Lower lobe of right lung (tissue), 2 donors: ENCODE measurements at regions not wholly inside any gene's neighbourhood (a gene's known extent, or its start where the extent isn't known, plus 50 kb on each side); places are given as distances from the start of the nearest gene placed in this dataset.

Source experiments
- ATAC-seq, 2 donors: fragments of 200-7000 bp; cut with Tn5 transposase; one replicate each; pipeline ENCODE4 v1.9.1; 2020 to 2022; ENCODE audit warnings: mild to moderate bottlenecking in 2 of 2, moderate library complexity in 2 of 2
- DNase-seq: peaks from one replicate; pipeline ENCODE4 v3.0.0-alpha.2; 2020
- H3K27ac ChIP-seq: fragments of 200-600 bp; one replicate; pipeline ENCODE4 v1.8.0; 2022
- H3K27me3 ChIP-seq: fragments of 200-600 bp; one replicate; pipeline ENCODE4 v1.8.0; 2022; ENCODE audit warnings: low read depth
- H3K36me3 ChIP-seq: fragments of 200-600 bp; one replicate; pipeline ENCODE4 v1.8.0; 2022; ENCODE audit warnings: mild to moderate bottlenecking
- H3K4me1 ChIP-seq: fragments of 200-600 bp; one replicate; pipeline ENCODE4 v1.8.0; 2022
- H3K4me3 ChIP-seq: fragments of 200-600 bp; one replicate; pipeline ENCODE4 v1.8.0; 2022; ENCODE audit warnings: mild to moderate bottlenecking
- H3K9me3 ChIP-seq: fragments of 200-600 bp; one replicate; pipeline ENCODE4 v1.8.0; 2022
- intact Hi-C: fragments of 100-400 bp; cut with DNase I; formaldehyde crosslinking; loops from one replicate; pipeline ENCODE4 v1.11.0; 2022
- TF ChIP-seq, protein P1 (sequence below): fragments of 200-600 bp; IDR thresholded peaks from one replicate; pipeline ENCODE4 v1.8.0; 2022; ENCODE audit warnings: antibody characterized with exemption, mild to moderate bottlenecking
- donor health status: DM: no; HTN: yes; CAD: no; lungs with severe emphysema.

DNA sequence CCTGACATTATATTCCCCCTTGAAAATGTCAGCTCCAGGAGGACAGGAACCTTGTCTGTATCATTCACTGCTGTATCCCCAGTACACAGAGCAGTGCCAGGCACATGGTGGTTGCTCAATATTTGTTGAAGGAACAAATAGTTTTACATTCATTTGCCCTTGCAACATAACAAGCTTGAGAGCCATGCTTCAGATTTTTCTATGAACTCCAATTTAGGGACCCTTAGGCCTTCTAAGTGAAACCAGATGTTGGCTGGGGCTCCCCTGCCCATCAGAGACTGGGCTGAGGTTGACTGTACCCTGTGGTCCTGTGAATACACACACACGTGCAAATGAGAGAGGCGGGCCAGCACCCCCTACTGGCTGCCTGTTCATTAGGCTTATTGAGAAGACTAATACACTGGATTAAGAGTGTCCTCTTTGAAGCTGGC lies 214.9 kb upstream of the WWC1 start:
- H3K27me3 ChIP-seq = no peaks in the 10 kb centered on the region
- H3K36me3 ChIP-seq = no peaks in the 10 kb centered on the region
- TF ChIP-seq, protein P1, sequence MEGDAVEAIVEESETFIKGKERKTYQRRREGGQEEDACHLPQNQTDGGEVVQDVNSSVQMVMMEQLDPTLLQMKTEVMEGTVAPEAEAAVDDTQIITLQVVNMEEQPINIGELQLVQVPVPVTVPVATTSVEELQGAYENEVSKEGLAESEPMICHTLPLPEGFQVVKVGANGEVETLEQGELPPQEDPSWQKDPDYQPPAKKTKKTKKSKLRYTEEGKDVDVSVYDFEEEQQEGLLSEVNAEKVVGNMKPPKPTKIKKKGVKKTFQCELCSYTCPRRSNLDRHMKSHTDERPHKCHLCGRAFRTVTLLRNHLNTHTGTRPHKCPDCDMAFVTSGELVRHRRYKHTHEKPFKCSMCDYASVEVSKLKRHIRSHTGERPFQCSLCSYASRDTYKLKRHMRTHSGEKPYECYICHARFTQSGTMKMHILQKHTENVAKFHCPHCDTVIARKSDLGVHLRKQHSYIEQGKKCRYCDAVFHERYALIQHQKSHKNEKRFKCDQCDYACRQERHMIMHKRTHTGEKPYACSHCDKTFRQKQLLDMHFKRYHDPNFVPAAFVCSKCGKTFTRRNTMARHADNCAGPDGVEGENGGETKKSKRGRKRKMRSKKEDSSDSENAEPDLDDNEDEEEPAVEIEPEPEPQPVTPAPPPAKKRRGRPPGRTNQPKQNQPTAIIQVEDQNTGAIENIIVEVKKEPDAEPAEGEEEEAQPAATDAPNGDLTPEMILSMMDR = peak; percentile 40
- no peak overlapping the region for H3K4me3 ChIP-seq
- ATAC-seq = peak; percentile 45 to 73
- peak; percentile 53 for DNase-seq
- no peaks in the 10 kb centered on the region for H3K4me1 ChIP-seq
- H3K9me3 ChIP-seq = no peaks in the 10 kb centered on the region
- intact Hi-C loops = no loop called here
- H3K27ac ChIP-seq = no peak overlapping the region

DNA sequence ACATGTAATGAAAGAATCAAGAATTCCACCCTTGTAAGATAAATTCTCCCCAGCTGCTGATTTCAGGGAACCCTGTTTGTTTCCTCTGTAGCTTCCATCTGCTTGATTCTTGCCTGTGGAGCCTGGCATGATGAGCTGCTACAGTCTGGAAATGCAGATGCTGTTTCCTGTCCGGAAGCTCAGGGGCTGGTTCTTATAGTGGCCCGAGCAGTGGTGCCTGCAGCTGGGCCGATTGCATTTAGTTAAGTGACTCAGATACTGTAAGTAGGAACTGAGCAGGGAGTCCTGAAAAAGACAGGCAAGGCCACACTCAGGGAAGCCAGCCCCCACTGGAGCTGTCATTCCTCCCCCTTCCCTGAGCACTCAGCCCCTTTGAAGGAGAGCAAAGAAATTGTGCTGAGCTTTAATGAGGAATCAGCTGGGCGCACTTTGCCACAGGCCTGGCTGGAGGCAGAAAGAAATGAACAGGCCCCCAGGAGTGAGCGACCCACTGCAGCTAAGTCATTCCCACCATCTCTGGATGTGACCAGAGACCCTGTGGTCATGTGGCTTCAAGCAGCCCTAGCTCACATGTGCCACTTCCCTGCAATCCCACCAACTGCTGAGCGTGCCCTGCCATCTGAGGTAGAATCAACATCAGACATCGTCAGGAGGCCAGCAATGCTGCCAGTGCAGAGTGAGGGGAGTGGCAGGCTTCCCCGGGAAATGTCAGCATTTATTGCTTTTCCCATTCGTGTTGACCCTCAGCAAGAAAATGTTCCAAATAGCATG lies 206.0 kb upstream of the WWC1 start:
- Histone ChIP-seq H3K27ac (no peak overlapping the region), H3K27me3 (no peaks in the 10 kb centered on the region), H3K4me3 (no peak overlapping the region), H3K4me1 (no peaks in the 10 kb centered on the region), H3K9me3 (no peaks in the 10 kb centered on the region), H3K36me3 (no peaks in the 10 kb centered on the region)
- ATAC-seq (peak in 1 of 2 donors; percentile 37), DNase-seq (no peak)
- TF ChIP-seq, protein P1 = no peak
- intact Hi-C loops = no loop called here

- no peak for DNase-seq
These were observed 205.3 kb upstream of the WWC1 start for GRCh38 chr5:168086104-168086610.

GRCh38 chr5:168086746-168087145 lies 204.7 kb upstream of the WWC1 start:
- H3K9me3 ChIP-seq = no peaks in the 10 kb centered on the region
- intact Hi-C loops = no loop called here
- no peak overlapping the region for H3K4me3 ChIP-seq
- ATAC-seq = no peak
- H3K4me1 ChIP-seq = no peaks in the 10 kb centered on the region
- H3K36me3 ChIP-seq = no peaks in the 10 kb centered on the region
- H3K27ac ChIP-seq = no peak overlapping the region
- no peaks in the 10 kb centered on the region for H3K27me3 ChIP-seq
- TF ChIP-seq, protein P1 = no peak
- no peak for DNase-seq

More at GRCh38 chr5:168086104-168086610, 205.3 kb upstream of the WWC1 start:
- TF ChIP-seq, protein P1 = no peak
- H3K4me1 ChIP-seq = no peaks in the 10 kb centered on the region
- no peak overlapping the region for H3K4me3 ChIP-seq
- H3K27me3 ChIP-seq = no peaks in the 10 kb centered on the region
- intact Hi-C loops = no loop called here
- H3K36me3 ChIP-seq = no peaks in the 10 kb centered on the region
- no peak overlapping the region for H3K27ac ChIP-seq
- peak; percentile 18 to 43 for ATAC-seq
- no peaks in the 10 kb centered on the region for H3K9me3 ChIP-seq

DNA sequence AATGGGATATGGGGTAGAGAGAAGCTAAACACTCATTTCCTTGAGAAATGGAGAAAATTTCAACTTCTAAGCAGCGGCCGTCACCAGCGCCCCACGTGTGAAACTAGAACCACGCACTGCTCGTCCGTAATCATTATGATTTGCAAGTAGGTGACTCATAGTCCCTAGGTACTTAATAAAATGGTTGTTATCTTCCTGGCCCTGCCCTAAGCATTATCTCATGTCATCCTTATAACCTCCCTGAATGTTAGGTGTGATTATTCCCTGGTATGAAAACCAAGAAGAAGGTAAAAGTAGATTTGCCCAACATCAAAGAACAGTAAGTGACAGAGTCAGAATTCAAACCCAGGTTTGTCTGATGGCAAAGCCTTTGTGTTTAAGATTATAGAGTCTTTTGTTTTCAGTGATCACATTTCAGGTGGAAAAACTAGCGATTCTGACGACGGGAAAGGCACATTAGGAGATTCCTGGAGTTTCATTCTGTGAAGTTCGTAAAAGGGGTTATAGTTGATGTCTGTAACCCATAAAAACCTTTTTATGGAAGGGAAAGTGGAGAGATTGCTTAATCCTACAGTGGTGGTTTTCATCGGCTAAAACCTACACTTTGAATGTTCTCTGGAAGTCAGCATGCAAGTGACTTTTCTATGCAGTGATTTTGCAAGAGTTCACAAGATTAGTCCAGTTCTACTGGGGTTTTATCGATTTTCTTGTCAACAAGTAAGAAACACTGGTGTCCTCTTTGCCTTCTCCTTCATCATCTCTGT lies 202.9 kb upstream of the WWC1 start:
- TF ChIP-seq, protein P1 = no peak
- H3K36me3 ChIP-seq = no peaks in the 10 kb centered on the region
- H3K27ac ChIP-seq = no peak overlapping the region
- no peak for ATAC-seq
- intact Hi-C loops = no loop called here
- H3K4me3 ChIP-seq = no peak overlapping the region
- DNase-seq = no peak
- no peaks in the 10 kb centered on the region for H3K9me3 ChIP-seq
- H3K27me3 ChIP-seq = no peaks in the 10 kb centered on the region
- H3K4me1 ChIP-seq = no peaks in the 10 kb centered on the region
